ENCODE measurements at regions not wholly inside any gene's neighbourhood (a gene's known extent, or its start where the extent isn't known, plus 50 kb on each side); places are given as distances from the start of the nearest gene placed in this dataset.
"Not testable (repeated sequence)": the region's sequence is repeated elsewhere in the genome, so short reads cannot be mapped to it uniquely, and the experiment has no call there.

DNA sequence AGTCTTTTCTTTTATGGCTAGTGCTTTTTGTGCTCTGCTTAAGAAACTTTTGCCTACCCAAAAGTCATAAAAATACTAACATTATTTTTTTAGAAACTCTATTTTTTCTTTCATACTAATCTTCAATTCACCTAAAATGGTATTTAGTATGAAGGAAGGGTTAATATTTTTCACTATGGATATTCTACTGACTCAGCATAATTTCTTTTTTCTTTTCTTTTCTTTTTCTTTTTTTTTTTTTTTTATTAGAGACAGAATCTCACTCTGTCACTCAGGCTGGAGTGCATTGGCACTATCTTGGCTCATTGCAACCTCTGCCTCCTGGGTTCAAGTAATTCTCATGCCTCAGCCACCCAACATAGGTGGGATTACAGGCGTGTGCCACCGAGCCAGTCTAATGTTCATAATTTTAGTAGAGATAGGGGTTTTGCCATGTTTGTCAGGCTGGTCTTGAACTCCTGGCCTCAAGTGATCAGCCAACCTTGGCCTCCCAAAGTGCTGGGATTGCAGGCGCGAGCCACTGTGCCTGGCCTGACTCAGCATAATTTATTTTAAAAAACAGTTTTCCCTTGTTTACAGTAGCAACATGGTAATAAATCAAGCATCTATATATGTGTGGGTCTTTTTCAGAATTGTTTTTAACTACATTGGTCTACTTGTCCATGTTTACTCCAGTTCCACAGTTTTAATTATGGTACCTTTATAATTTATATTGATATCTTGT is 91.8 kb downstream of the GYPE start:
- not testable (repeated sequence) for TF ChIP-seq SUZ12 (IDR thresholded peaks at IDR 0.05; ENCODE audit: extremely low read depth, insufficient read depth, insufficient read length); YY1 (IDR thresholded peaks at IDR 0.05; ENCODE audit: insufficient read depth, insufficient read length); ZNF274 (IDR thresholded peaks at IDR 0.05; ENCODE audit: low read depth, low read length)

Data from NT2/D1 (cell line).